GM20000 (cell line): ENCODE measurements at regions not wholly inside any gene's neighbourhood (a gene's known extent, or its start where the extent isn't known, plus 50 kb on each side); places are given as distances from the start of the nearest gene placed in this dataset.

Source experiments
- DNase-seq: peaks from one replicate; pipeline ENCODE4 v3.0.0; 2012; ENCODE audit warnings: low spot score
- TF ChIP-seq, protein P1 (sequence below): IDR thresholded peaks from 2 replicates; pipeline ENCODE4 v1.5.1; 2012; ENCODE audit warnings: mild to moderate bottlenecking, control low read depth; ENCODE audit errors: extremely low read depth, missing control alignments

DNA sequence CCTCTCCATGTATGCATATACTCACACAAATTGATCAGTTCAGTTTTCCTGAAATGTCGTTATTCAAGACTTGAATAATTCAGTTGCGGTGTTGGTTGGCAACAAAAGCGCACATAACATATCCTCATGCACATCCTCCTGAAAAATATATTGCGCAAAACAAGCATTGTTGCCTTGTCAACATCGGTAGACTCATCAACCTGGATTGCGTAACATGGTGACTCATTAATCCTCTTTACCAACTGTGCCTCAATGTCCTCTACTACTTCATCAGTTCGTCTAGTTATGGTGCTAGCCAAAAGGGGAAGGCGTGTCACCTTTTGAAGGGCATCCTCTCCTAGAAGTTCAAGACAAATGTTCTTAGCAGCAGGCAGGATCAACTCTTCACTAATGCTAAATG lies 357.7 kb downstream of the LMO7 start:
- DNase-seq, result no peak
- TF ChIP-seq, protein P1, sequence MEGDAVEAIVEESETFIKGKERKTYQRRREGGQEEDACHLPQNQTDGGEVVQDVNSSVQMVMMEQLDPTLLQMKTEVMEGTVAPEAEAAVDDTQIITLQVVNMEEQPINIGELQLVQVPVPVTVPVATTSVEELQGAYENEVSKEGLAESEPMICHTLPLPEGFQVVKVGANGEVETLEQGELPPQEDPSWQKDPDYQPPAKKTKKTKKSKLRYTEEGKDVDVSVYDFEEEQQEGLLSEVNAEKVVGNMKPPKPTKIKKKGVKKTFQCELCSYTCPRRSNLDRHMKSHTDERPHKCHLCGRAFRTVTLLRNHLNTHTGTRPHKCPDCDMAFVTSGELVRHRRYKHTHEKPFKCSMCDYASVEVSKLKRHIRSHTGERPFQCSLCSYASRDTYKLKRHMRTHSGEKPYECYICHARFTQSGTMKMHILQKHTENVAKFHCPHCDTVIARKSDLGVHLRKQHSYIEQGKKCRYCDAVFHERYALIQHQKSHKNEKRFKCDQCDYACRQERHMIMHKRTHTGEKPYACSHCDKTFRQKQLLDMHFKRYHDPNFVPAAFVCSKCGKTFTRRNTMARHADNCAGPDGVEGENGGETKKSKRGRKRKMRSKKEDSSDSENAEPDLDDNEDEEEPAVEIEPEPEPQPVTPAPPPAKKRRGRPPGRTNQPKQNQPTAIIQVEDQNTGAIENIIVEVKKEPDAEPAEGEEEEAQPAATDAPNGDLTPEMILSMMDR, result no peak

DNA sequence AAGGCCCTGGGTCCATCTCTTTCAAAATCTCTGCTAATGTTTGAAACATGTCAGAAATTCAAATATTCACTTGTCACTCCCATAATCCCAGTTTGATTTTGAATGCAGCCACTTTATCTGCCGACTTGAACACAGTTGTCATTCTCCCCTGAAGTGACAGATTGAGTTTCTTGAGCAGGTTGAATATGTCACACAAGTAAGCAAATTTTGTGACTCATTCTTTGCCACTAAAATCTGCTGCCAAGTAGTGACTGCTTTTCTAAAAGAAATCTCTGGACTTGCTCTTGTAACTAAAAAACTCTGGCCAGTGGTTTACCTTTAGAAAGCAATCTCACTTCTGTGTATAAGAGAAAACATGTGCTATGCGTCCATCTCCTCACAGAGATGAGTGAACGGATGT lies 357.1 kb downstream of the LMO7 start:
- DNase-seq, result no peak
- TF ChIP-seq, protein P1, result no peak

DNA sequence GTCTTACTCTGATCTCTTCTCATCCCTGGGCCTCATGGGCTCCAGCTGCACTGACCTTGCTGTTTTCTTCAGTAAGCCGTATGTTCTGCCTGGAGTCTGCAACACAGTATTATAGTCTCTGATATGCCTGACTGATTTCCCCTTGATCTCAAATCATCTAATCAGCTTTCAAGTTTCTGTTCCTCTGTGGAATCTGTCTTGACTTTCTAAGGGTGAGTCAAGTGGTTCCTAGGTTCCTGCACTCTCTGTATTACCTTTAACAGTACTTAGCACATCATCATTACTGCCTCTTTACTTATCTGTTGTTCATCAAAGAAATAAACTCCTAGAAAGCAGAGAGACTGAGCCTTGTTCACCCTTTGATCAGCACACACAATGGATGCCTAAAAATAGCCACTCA lies 350.7 kb downstream of the LMO7 start:
- TF ChIP-seq, protein P1, result no peak
- peak; percentile 25 for DNase-seq

DNA sequence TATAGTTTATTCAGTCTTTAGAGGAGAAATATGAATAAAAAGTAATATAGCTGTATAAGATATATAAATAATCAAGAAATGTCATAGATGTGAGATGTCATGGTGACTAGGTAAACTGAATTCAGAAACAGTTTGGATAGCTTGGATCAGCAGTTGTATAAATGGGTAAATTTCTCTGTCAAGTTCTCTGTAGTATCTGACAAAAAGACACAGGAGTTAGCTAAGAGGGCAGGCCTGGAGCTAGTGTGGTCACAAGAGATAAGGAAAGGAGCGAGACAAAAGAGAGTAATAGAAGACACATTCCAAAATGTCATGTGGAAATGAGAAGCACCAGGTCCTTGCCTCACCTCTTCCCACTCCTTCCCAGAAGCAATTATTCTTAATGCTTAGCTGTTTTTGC lies 349.0 kb downstream of the LMO7 start:
- TF ChIP-seq, protein P1, result no peak
- no peak for DNase-seq

DNA sequence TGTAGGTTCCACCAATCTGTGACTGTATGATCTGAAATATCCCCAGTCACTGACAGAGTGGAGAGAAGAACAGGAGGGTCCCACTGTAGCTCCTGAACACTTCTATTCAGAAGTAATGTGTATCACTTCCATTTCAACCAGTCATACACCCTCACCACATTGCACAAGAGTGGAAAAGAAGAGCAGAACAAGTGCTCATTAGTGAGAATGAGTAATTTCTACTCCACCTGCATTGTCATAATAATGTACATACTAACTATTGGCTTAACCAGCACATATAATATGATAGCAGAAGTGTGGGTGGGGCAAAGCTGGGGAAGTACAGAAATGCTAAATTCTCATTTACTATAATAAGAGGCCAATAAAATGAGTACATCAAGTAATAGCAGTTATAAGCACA lies 342.7 kb downstream of the LMO7 start:
- no peak for DNase-seq
- TF ChIP-seq, protein P1, result no peak

DNA sequence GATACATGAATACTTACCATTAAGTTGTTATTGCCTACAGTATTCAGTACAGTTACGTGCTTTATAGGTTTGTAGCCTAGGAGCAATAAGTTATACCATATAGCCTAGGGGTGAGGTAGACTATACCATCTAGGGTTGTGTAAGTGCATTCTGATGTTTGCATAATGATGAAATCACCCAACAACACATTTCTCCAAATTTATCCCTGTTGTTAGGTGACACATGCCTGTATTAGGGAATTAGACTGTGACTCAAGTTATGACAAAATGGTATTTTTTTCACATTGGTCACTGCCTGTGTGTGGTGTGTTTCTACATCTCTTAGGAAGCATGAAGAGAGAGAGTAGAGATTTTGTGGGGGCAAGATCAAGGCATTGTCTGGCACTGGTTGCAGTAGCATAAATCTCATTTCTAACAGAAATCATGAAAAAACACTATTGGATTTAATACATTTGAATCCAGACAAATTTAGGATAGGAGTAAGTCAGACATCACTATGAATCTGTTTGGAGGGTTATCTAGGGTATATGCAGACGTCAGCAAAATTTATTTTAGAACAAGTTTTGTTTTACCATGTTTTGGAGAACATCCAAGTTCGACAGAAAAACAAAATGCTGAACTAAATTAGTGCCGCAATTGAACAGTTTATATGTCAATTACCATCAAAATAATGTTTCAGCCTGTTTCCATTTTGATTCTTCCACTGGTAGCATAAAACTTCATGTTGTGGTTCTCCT lies 332.1 kb downstream of the LMO7 start:
- TF ChIP-seq, protein P1, result no peak
- DNase-seq, result no peak

DNA sequence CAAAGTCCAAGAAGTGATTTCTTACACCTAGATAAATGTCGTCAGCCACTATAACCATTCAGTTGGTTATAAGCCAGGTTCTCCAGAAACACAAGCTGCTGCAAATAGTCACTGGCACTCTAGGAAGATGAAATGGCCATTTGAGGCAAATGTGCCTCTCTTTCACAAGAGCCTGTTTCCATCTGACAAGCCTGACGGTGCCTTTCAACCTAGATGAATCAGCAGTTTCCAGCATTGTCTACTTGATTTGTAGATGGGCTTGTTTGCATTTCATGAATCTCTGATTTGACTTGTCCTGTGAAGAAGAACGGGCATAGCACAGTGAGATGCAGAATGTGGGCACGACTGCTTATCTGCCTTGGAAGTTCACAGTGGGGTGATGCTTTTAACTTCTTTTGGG lies 327.2 kb downstream of the LMO7 start:
- no peak for DNase-seq

More for the DNA sequence above, 327.2 kb downstream of the LMO7 start:
- TF ChIP-seq, protein P1, result no peak
